Suprapubic skin (tissue), 4 donors: ENCODE measurements at regions not wholly inside any gene's neighbourhood (a gene's known extent, or its start where the extent isn't known, plus 50 kb on each side); places are given as distances from the start of the nearest gene placed in this dataset.

Experiments
- DNase-seq, 2 donors: peaks; one replicate each; pipeline ENCODE4 v3.0.0-alpha.2; 2019; ENCODE audit warnings: low spot score in 2 of 2
- H3K27ac ChIP-seq: fragments of 200-600 bp; sonication (generic); one replicate; pipeline ENCODE4 v1.5.1; 2019
- H3K27me3 ChIP-seq: fragments of 200-600 bp; sonication (generic); one replicate; pipeline ENCODE4 v1.5.1; 2019
- H3K36me3 ChIP-seq: fragments of 200-600 bp; sonication (generic); one replicate; pipeline ENCODE4 v1.5.1; 2019
- H3K4me1 ChIP-seq: fragments of 200-600 bp; sonication (generic); one replicate; pipeline ENCODE4 v1.5.1; 2019
- H3K4me3 ChIP-seq: fragments of 200-600 bp; sonication (generic); one replicate; pipeline ENCODE4 v1.5.1; 2019; ENCODE audit warnings: mild to moderate bottlenecking
- H3K9me3 ChIP-seq: fragments of 200-600 bp; sonication (generic); one replicate; pipeline ENCODE4 v1.5.1; 2019
- EP300 ChIP-seq: sonication (generic); formaldehyde crosslinking; IDR thresholded peaks from one replicate; pipeline ENCODE4 v1.6.1; 2017; ENCODE audit warnings: antibody characterized with exemption
- POLR2A ChIP-seq, 2 donors: fragments of 450-650 bp; IDR thresholded peaks; one replicate each; pipeline ENCODE4 v1.6.1; 2017; ENCODE audit warnings: antibody characterized with exemption in 2 of 2, mild to moderate bottlenecking in 2 of 2, moderate library complexity in 2 of 2
- POLR2AphosphoS5 ChIP-seq, 3 donors: sonication (generic); formaldehyde crosslinking; IDR thresholded peaks; one replicate each; pipeline ENCODE4 v1.6.1; 2017; ENCODE audit warnings: antibody characterized with exemption in 3 of 3
- WGBS: methylation state at CpG from one replicate; pipeline ENCODE4 v1.1.5; 2018; 5-methylcytosine and 5-hydroxymethylcytosine counted together
- TF ChIP-seq, protein P1 (sequence below), 2 donors: fragments of 200-600 bp in 1 of 2; fragments of 450-650 bp in 1 of 2; sonication (generic) in 1 of 2; IDR thresholded peaks; one replicate each; pipeline ENCODE4 v1.5.1; 2016 to 2019; ENCODE audit warnings: antibody characterized with exemption in 2 of 2, mild to moderate bottlenecking in 1 of 2, moderate library complexity in 1 of 2

DNA sequence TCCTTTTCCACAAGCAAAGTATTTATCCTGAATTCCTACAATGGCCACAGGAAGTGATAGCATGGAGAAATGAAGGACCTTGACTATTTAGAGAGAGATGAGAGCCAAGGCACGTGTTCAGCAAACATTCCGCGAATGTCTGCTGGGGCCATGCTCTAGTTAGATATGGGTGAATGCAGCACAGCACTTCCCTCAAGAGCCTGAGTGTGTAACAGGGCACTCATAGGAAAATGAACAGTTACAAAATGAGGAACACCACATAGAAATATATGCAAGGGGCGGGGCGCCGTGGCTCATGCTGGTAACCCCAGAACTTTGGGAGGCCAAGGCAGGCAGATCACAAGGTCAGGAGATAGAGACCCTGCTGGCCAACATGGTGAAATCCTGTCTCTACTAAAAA, 406.9 kb downstream of the NR2F2 start:
- Histone ChIP-seq H3K27ac (no peak overlapping the region), H3K4me3 (no peak overlapping the region), H3K9me3 (no peaks in the 10 kb centered on the region), H3K4me1 (no peaks in the 10 kb centered on the region), H3K27me3 (no peaks in the 10 kb centered on the region), H3K36me3 (no peaks in the 10 kb centered on the region)
- TF ChIP-seq POLR2AphosphoS5 (IDR thresholded peaks at IDR 0.05) (no peak), POLR2A (IDR thresholded peaks at IDR 0.05) (no peak), EP300 (no peak)
- TF ChIP-seq, protein P1, sequence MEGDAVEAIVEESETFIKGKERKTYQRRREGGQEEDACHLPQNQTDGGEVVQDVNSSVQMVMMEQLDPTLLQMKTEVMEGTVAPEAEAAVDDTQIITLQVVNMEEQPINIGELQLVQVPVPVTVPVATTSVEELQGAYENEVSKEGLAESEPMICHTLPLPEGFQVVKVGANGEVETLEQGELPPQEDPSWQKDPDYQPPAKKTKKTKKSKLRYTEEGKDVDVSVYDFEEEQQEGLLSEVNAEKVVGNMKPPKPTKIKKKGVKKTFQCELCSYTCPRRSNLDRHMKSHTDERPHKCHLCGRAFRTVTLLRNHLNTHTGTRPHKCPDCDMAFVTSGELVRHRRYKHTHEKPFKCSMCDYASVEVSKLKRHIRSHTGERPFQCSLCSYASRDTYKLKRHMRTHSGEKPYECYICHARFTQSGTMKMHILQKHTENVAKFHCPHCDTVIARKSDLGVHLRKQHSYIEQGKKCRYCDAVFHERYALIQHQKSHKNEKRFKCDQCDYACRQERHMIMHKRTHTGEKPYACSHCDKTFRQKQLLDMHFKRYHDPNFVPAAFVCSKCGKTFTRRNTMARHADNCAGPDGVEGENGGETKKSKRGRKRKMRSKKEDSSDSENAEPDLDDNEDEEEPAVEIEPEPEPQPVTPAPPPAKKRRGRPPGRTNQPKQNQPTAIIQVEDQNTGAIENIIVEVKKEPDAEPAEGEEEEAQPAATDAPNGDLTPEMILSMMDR (IDR thresholded peaks at IDR 0.05): no peak
- 83% methylated on average over 6 of the region's 6 CpGs for WGBS
- no peak for DNase-seq

DNA sequence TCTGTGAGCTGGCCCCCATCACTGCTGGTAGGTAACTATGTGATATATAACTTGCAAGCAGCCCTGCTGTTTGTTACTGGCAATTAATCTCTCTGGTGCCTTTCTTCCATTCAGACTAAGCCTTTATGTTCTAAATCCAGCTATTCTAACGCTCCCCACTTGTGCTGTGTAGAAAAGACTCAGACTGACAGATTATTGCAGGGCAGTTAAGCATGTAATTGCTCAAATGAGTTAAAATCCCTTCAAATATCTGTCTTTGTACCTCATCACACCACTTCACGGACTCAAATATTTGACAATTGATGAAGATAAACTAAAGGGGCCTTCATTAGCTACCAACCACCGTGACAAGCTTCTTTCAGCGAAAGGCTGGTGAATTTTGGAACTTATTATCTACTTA, 416.2 kb downstream of the NR2F2 start:
- no peak overlapping the region for H3K4me3 ChIP-seq
- H3K27me3 ChIP-seq: no peaks in the 10 kb centered on the region
- no peaks in the 10 kb centered on the region for H3K36me3 ChIP-seq
- DNase-seq: no peak
- H3K4me1 ChIP-seq: no peaks in the 10 kb centered on the region
- H3K9me3 ChIP-seq: no peaks in the 10 kb centered on the region
- no peak overlapping the region for H3K27ac ChIP-seq
- TF ChIP-seq EP300 (no peak), POLR2AphosphoS5 (IDR thresholded peaks at IDR 0.05) (no peak), POLR2A (IDR thresholded peaks at IDR 0.05) (no peak)
- TF ChIP-seq, protein P1 (IDR thresholded peaks at IDR 0.05): no peak
- 64% methylated on average over 4 of the region's 4 CpGs for WGBS

DNA sequence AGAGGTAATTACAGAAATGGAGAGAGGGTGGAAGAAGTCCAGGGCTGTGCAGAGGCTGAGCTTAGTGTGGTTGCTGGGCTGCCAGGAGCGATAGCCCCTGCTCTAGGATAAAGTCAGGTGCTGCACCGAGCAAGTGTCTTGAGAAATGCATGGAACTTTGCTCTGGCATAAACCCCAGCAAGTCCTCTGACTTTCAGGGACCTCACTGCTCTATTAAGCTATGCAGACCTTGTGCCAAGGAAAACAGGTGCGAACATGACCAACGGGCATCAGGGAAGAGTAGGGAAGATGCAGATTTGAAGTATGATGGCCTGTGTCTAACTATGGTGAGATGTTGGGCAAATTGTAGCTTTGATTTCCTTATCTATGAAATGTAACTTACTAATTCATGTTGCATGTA, 416.8 kb downstream of the NR2F2 start:
- H3K27ac ChIP-seq: no peak overlapping the region
- no peaks in the 10 kb centered on the region for H3K36me3 ChIP-seq
- WGBS: 70% methylated on average over 4 of the region's 4 CpGs
- no peaks in the 10 kb centered on the region for H3K27me3 ChIP-seq
- TF ChIP-seq EP300 (no peak), POLR2AphosphoS5 (IDR thresholded peaks at IDR 0.05) (no peak), POLR2A (IDR thresholded peaks at IDR 0.05) (no peak)
- TF ChIP-seq, protein P1 (IDR thresholded peaks at IDR 0.05): no peak
- H3K4me1 ChIP-seq: no peaks in the 10 kb centered on the region
- no peak overlapping the region for H3K4me3 ChIP-seq
- no peak for DNase-seq
- no peaks in the 10 kb centered on the region for H3K9me3 ChIP-seq

DNA sequence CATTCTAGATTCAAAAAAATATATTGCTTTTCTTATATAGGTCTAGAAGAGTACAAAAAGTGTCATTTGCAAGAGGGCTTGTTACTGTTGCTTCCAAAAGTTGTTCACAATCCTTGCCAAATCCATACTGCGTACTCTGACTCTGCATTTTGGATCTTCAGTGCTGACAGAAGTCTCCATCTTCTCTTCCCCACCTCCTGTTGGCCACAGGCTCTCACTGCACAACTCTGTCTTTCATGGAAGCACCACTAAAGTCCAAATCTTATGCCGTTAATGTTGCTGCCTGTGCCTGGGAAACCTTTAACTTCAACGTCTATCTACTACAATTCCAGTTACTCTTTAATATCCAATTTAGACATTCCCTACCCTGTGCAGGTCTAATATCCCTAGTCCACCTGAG, 419.9 kb downstream of the NR2F2 start:
- DNase-seq: no peak

DNA sequence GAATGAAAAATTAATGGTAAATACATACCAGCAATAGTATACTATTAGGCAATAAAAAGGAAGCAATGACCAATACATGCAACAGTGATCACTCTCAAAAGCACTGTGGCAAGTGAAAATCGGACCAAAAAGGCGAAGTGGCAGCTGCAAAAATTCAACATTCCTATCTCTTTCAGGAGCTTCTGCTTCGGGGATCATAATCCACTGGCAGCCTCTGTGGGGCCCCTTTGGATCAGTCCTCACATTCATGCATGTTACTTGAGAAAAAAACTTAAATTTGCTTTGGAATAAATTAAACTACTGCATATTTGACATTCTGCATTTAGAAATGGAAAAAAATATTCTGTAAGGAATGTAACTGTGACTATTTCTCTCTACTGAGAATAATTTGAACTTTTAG, 425.6 kb downstream of the NR2F2 start:
- WGBS: 37% methylated on average over 3 of the region's 3 CpGs
- H3K9me3 ChIP-seq: no peaks in the 10 kb centered on the region
- TF ChIP-seq POLR2A (IDR thresholded peaks at IDR 0.05) (no peak), POLR2AphosphoS5 (IDR thresholded peaks at IDR 0.05) (no peak), EP300 (no peak)
- TF ChIP-seq, protein P1 (IDR thresholded peaks at IDR 0.05): no peak

More for the DNA sequence above, 419.9 kb downstream of the NR2F2 start:
- TF ChIP-seq POLR2A (IDR thresholded peaks at IDR 0.05) (no peak), EP300 (no peak), POLR2AphosphoS5 (IDR thresholded peaks at IDR 0.05) (no peak)
- TF ChIP-seq, protein P1 (IDR thresholded peaks at IDR 0.05): no peak
- Histone ChIP-seq H3K4me1 (no peaks in the 10 kb centered on the region), H3K27me3 (no peaks in the 10 kb centered on the region), H3K36me3 (no peaks in the 10 kb centered on the region), H3K4me3 (no peak overlapping the region), H3K27ac (no peak overlapping the region), H3K9me3 (no peaks in the 10 kb centered on the region)
- 84% methylated on average over 3 of the region's 3 CpGs for WGBS

More for the DNA sequence above, 425.6 kb downstream of the NR2F2 start:
- Histone ChIP-seq H3K4me3 (no peak overlapping the region), H3K36me3 (no peaks in the 10 kb centered on the region), H3K4me1 (no peaks in the 10 kb centered on the region), H3K27me3 (no peaks in the 10 kb centered on the region), H3K27ac (no peak overlapping the region)
- DNase-seq: no peak
